ENCODE measurements at regions not wholly inside any gene's neighbourhood (a gene's known extent, or its start where the extent isn't known, plus 50 kb on each side); places are given as distances from the start of the nearest gene placed in this dataset.

- no peaks in the 10 kb centered on the region for H3K4me1 ChIP-seq (ENCODE audit: control insufficient read depth, extremely low read depth, insufficient read depth, low read length)
- no peak overlapping the region for H3K9ac ChIP-seq (replicated peaks; ENCODE audit: extremely low read depth, insufficient read depth, low read length)
- H3K4me3 ChIP-seq (replicated peaks in 1 of 3; ENCODE audit: insufficient read depth in 1 of 3, low read depth in 1 of 3, low read length in 3 of 3): no peak overlapping the region
- dilution Hi-C loops (cut with MboI; ENCODE audit: extremely low pct_ligation_motif_present, low sequenced_read_pairs): no loop called here
- no peak overlapping the region for H3K27ac ChIP-seq (ENCODE audit: insufficient read depth, low read depth, low read length)
- H3K79me2 ChIP-seq (ENCODE audit: control insufficient read depth, insufficient read depth, low read length): no peaks in the 10 kb centered on the region
- H2AFZ ChIP-seq (ENCODE audit: low read depth, low read length): no peak overlapping the region
- DNase-seq (ENCODE audit: low read depth, low spot score) (no peak), FAIRE-seq (no peak)
- intact Hi-C loops (cut with micrococcal nuclease): no loop called here
- H4K20me1 ChIP-seq (replicated peaks; ENCODE audit: control insufficient read depth, extremely low read depth, insufficient read depth, low read length): no peaks in the 10 kb centered on the region
- no TSS peak for BruUV-seq (replicated peaks)
- CTCF ChIA-PET: no interaction called here
- no peaks in the 10 kb centered on the region for H3K27me3 ChIP-seq (ENCODE audit: control insufficient read depth in 2 of 2, insufficient read depth in 2 of 2, low read length in 2 of 2)
- no peak for TF ChIP-seq JUN (IDR thresholded peaks at IDR 0.05; ENCODE audit: borderline replicate concordance, insufficient read depth, insufficient read length, low read depth)
- no peak for TF ChIP-seq MYC (IDR thresholded peaks at IDR 0.05; ENCODE audit: low read depth, low read length)
- no peak for TF ChIP-seq FOS (IDR thresholded peaks at IDR 0.05; ENCODE audit: borderline replicate concordance, insufficient read depth, low read length)
- TF ChIP-seq POLR2A (IDR thresholded peaks at IDR 0.05; ENCODE audit: low read depth, low read length): no peak
- TF ChIP-seq CTCF (IDR thresholded peaks at IDR 0.05; ENCODE audit: extremely low read depth in 1 of 2, insufficient read depth in 1 of 2, low read depth in 1 of 2, low read length in 2 of 2): no peak
- no peak for TF ChIP-seq EZH2 (IDR thresholded peaks at IDR 0.05; ENCODE audit: borderline replicate concordance, low read depth, low read length, severe bottlenecking)
- TF ChIP-seq GATA2 (IDR thresholded peaks at IDR 0.05; ENCODE audit: insufficient read depth, insufficient read length, low read depth, low read length): no peak
- TF ChIP-seq POLR2AphosphoS5 (IDR thresholded peaks at IDR 0.05; ENCODE audit: insufficient read depth, low read depth, low read length): no peak
- no peaks in the 10 kb centered on the region for H3K9me1 ChIP-seq (replicated peaks; ENCODE audit: control insufficient read depth, extremely low read depth, insufficient read depth, low read length)
- H3K4me2 ChIP-seq (ENCODE audit: insufficient read depth, low read length): no peak overlapping the region
- POLR2A ChIA-PET: interaction anchor here (0.7 kb wide), 1 partner anchor 547 kb away, joined by 4 read pairs; no protein-coding TSS in a partner anchor
- no peaks in the 10 kb centered on the region for H3K9me3 ChIP-seq (replicated peaks; ENCODE audit: control insufficient read depth, insufficient read depth, low read length)
- no peaks in the 10 kb centered on the region for H3K36me3 ChIP-seq (ENCODE audit: control insufficient read depth in 2 of 2, extremely low read depth in 1 of 2, insufficient read depth in 2 of 2, low read length in 2 of 2)
Observed at GRCh38 chr5:101296477-101296876, 393.4 kb upstream of the ST8SIA4 start.
